ENCODE measurements at regions not wholly inside any gene's neighbourhood (a gene's known extent, or its start where the extent isn't known, plus 50 kb on each side); places are given as distances from the start of the nearest gene placed in this dataset.

GRCh38 chr2:19538411-19538963 lies 180.1 kb upstream of the OSR1 start:
- peaks cover 6% of the 10 kb centered on the region for H3K27me3 Mint-ChIP-seq
- H3K4me3 Mint-ChIP-seq = no peak overlapping the region
- intact Hi-C loops (cut with micrococcal nuclease) = no loop called here
- DNase-seq = no peak
- no peaks in the 10 kb centered on the region for H3K36me3 Mint-ChIP-seq (ENCODE audit: low read depth)
- no peaks in the 10 kb centered on the region for H3K4me1 Mint-ChIP-seq
- no peak overlapping the region for H3K27ac Mint-ChIP-seq
- H3K9me3 Mint-ChIP-seq = no peaks in the 10 kb centered on the region

- Mint-ChIP-seq H3K27ac (no peak overlapping the region), H3K9me3 (no peaks in the 10 kb centered on the region), H3K36me3 (ENCODE audit: low read depth) (no peaks in the 10 kb centered on the region), H3K4me1 (no peaks in the 10 kb centered on the region), H3K4me3 (no peak overlapping the region), H3K27me3 (peaks cover 6% of the 10 kb centered on the region)
- DNase-seq = no peak
- intact Hi-C loops (cut with micrococcal nuclease) = no loop called here
Observed at GRCh38 chr2:19536136-19536535, 177.7 kb upstream of the OSR1 start.

DNA sequence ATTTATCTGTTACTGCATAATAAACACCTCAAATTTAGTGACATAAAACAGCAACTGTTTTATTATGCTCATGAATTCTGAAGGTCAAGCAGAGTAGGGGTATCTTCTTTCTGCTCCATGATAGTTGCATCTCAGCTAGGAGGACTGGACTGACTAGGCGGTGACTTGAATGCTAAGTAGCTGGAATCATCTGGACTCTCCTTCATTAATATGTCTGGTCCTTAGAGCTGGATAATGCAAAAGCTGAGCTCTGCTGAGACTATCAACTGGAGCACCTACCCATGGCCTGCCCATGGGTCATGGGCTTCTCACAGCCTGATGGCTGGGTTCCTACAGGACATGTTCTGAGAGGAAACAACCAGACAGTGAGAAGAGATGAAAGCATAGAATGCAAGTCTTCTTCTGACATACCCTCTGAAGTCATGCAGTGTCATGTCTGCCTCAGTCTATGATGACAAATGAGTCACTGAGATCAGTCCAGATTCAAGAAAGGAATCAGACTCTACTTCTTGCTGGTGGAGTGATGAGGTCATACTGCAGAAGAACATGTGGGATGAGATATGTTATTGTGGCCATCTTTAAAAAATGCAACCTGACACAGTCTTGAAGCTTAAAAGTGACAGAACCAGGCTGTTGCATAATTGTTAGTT lies 174.2 kb upstream of the OSR1 start:
- H3K36me3 Mint-ChIP-seq (ENCODE audit: low read depth) = no peaks in the 10 kb centered on the region
- no peaks in the 10 kb centered on the region for H3K4me1 Mint-ChIP-seq
- H3K4me3 Mint-ChIP-seq = no peak overlapping the region
- intact Hi-C loops (cut with micrococcal nuclease) = no loop called here
- H3K27me3 Mint-ChIP-seq = peaks cover 6% of the 10 kb centered on the region
- H3K27ac Mint-ChIP-seq = no peak overlapping the region
- no peaks in the 10 kb centered on the region for H3K9me3 Mint-ChIP-seq
- no peak for DNase-seq

- Mint-ChIP-seq H3K27me3 (peaks cover 5% of the 10 kb centered on the region), H3K9me3 (no peaks in the 10 kb centered on the region), H3K4me3 (no peak overlapping the region), H3K36me3 (ENCODE audit: low read depth) (no peaks in the 10 kb centered on the region), H3K27ac (no peak overlapping the region), H3K4me1 (no peaks in the 10 kb centered on the region)
- intact Hi-C loops (cut with micrococcal nuclease) = no loop called here
- DNase-seq = no peak
Observed at GRCh38 chr2:19529677-19530076, 171.3 kb upstream of the OSR1 start.

GRCh38 chr2:19527771-19528170 lies 169.3 kb upstream of the OSR1 start:
- DNase-seq = no peak
- intact Hi-C loops (cut with micrococcal nuclease) = no loop called here
- Mint-ChIP-seq H3K27me3 (no peaks in the 10 kb centered on the region), H3K4me3 (no peak overlapping the region), H3K4me1 (no peaks in the 10 kb centered on the region), H3K27ac (no peak overlapping the region), H3K36me3 (ENCODE audit: low read depth) (no peaks in the 10 kb centered on the region), H3K9me3 (no peaks in the 10 kb centered on the region)

DNA sequence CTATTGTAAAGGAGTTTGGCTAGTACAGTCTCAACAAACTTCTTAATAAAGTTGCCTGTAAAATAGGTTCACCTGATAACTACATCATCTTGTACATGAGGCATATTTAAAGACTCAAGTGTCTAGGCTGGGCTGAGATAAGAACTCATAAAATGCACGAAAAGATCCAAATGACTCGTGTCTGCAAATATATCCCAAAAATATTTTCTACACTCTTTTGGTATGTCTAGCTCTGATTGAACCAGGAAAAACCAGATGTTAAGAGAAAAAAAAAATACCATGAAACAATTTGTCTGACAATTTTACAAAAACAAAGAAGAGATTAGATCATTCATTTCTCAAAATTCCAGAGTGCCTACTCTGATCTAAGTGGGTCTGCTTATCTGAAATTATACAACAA lies 166.9 kb upstream of the OSR1 start:
- no peak for DNase-seq
- no peaks in the 10 kb centered on the region for H3K9me3 Mint-ChIP-seq
- no peaks in the 10 kb centered on the region for H3K36me3 Mint-ChIP-seq (ENCODE audit: low read depth)
- H3K4me3 Mint-ChIP-seq = no peak overlapping the region
- H3K27me3 Mint-ChIP-seq = no peaks in the 10 kb centered on the region
- H3K27ac Mint-ChIP-seq = no peak overlapping the region
- H3K4me1 Mint-ChIP-seq = no peaks in the 10 kb centered on the region
- intact Hi-C loops (cut with micrococcal nuclease) = no loop called here

GRCh38 chr2:19519045-19519444 lies 160.6 kb upstream of the OSR1 start:
- no peaks in the 10 kb centered on the region for H3K27me3 Mint-ChIP-seq
- no peak overlapping the region for H3K4me3 Mint-ChIP-seq
- no peak for DNase-seq
- no peaks in the 10 kb centered on the region for H3K4me1 Mint-ChIP-seq
- no peak overlapping the region for H3K27ac Mint-ChIP-seq
- no peaks in the 10 kb centered on the region for H3K36me3 Mint-ChIP-seq (ENCODE audit: low read depth)
- H3K9me3 Mint-ChIP-seq = no peaks in the 10 kb centered on the region
- intact Hi-C loops (cut with micrococcal nuclease) = no loop called here

GRCh38 chr2:19507137-19507536 lies 148.7 kb upstream of the OSR1 start:
- Mint-ChIP-seq H3K4me1 (no peaks in the 10 kb centered on the region), H3K9me3 (no peaks in the 10 kb centered on the region), H3K27me3 (peaks cover 4% of the 10 kb centered on the region), H3K36me3 (ENCODE audit: low read depth) (no peaks in the 10 kb centered on the region), H3K4me3 (no peak overlapping the region), H3K27ac (no peak overlapping the region)
- no peak for DNase-seq
- intact Hi-C loops (cut with micrococcal nuclease) = no loop called here

GRCh38 chr2:19505199-19506136 lies 147.0 kb upstream of the OSR1 start:
- no peak for DNase-seq
- Mint-ChIP-seq H3K27me3 (peaks cover 4% of the 10 kb centered on the region), H3K9me3 (no peaks in the 10 kb centered on the region), H3K4me3 (no peak overlapping the region), H3K36me3 (ENCODE audit: low read depth) (no peaks in the 10 kb centered on the region), H3K4me1 (no peaks in the 10 kb centered on the region), H3K27ac (no peak overlapping the region)
- intact Hi-C loops (cut with micrococcal nuclease) = no loop called here

- Mint-ChIP-seq H3K9me3 (no peaks in the 10 kb centered on the region), H3K4me1 (no peaks in the 10 kb centered on the region), H3K36me3 (ENCODE audit: low read depth) (no peaks in the 10 kb centered on the region), H3K27ac (no peak overlapping the region), H3K4me3 (no peak overlapping the region), H3K27me3 (peaks cover 4% of the 10 kb centered on the region)
- DNase-seq = no peak
- intact Hi-C loops (cut with micrococcal nuclease) = no loop called here
Observed at GRCh38 chr2:19504400-19505198, 146.2 kb upstream of the OSR1 start.

GRCh38 chr2:19503915-19504314 lies 145.5 kb upstream of the OSR1 start:
- intact Hi-C loops (cut with micrococcal nuclease) = no loop called here
- peaks cover 8% of the 10 kb centered on the region for H3K27me3 Mint-ChIP-seq
- H3K4me1 Mint-ChIP-seq = no peaks in the 10 kb centered on the region
- no peak overlapping the region for H3K4me3 Mint-ChIP-seq
- no peaks in the 10 kb centered on the region for H3K9me3 Mint-ChIP-seq
- H3K36me3 Mint-ChIP-seq (ENCODE audit: low read depth) = no peaks in the 10 kb centered on the region
- DNase-seq = no peak
- no peak overlapping the region for H3K27ac Mint-ChIP-seq

GRCh38 chr2:19503406-19503805 lies 145.0 kb upstream of the OSR1 start:
- H3K4me1 Mint-ChIP-seq = no peaks in the 10 kb centered on the region
- H3K4me3 Mint-ChIP-seq = no peak overlapping the region
- no peak overlapping the region for H3K27ac Mint-ChIP-seq
- no peaks in the 10 kb centered on the region for H3K36me3 Mint-ChIP-seq (ENCODE audit: low read depth)
- intact Hi-C loops (cut with micrococcal nuclease) = no loop called here
- no peak for DNase-seq
- peaks cover 5% of the 10 kb centered on the region for H3K27me3 Mint-ChIP-seq
- no peaks in the 10 kb centered on the region for H3K9me3 Mint-ChIP-seq

GRCh38 chr2:19500126-19500525 lies 141.7 kb upstream of the OSR1 start:
- no peak overlapping the region for H3K27ac Mint-ChIP-seq
- H3K4me3 Mint-ChIP-seq = no peak overlapping the region
- peaks cover 8% of the 10 kb centered on the region for H3K27me3 Mint-ChIP-seq
- intact Hi-C loops (cut with micrococcal nuclease) = no loop called here
- no peak for DNase-seq
- H3K36me3 Mint-ChIP-seq (ENCODE audit: low read depth) = no peaks in the 10 kb centered on the region
- no peaks in the 10 kb centered on the region for H3K9me3 Mint-ChIP-seq
- no peaks in the 10 kb centered on the region for H3K4me1 Mint-ChIP-seq

GRCh38 chr2:19496646-19497045 lies 138.2 kb upstream of the OSR1 start:
- Mint-ChIP-seq H3K4me3 (no peak overlapping the region), H3K36me3 (ENCODE audit: low read depth) (no peaks in the 10 kb centered on the region), H3K27me3 (peaks cover 18% of the 10 kb centered on the region), H3K27ac (no peak overlapping the region), H3K9me3 (no peaks in the 10 kb centered on the region), H3K4me1 (no peaks in the 10 kb centered on the region)
- DNase-seq = no peak
- intact Hi-C loops (cut with micrococcal nuclease) = no loop called here

All from activated CD4-positive, alpha-beta T cell treated with anti-CD3 and anti-CD28 coated beads, Interleukin-2, amount 10 ng/mL, durations not matched to agents 24 days and 14 days (primary cell).